ENCODE measurements at regions not wholly inside any gene's neighbourhood (a gene's known extent, or its start where the extent isn't known, plus 50 kb on each side); places are given as distances from the start of the nearest gene placed in this dataset.

DNA sequence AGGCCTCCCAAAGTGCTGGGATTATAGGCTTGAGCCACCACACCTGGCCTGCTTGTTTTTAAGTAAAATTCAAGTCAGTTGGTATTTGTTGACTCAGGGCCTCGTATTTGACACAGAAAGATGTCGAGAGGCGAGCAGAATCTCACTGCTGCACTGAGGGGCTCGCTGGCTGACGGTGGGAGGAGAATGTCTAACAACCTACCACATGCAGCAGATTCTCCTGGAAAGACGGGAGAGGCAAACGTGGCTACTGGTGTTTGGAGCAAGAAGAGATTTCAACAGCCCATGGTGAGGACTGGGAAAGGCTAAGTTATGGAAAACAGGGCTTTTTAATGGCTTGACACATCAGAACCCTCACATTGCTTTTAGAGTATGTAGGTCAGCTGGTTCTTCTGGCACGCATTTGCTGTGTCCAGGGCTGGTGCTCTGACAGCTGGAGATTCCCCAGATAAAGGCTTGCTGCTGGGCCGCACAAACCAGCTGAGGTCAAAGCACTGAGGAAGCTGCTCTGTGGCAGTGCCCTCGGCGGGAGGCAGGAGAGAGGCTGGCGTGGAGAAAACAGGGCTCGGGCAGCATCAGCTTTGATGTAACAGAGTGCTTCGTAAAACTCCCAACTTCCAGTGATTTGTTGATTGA is 84.2 kb upstream of the FRMD1 start:
- TF ChIP-seq CTCF (conservative IDR thresholded peaks at IDR 0.05; ENCODE audit: low read depth, low read length) (no peak), FOS (IDR thresholded peaks at IDR 0.05; ENCODE audit: low read depth, low read length) (no peak), MXI1 (IDR thresholded peaks at IDR 0.05; ENCODE audit: borderline replicate concordance, low read depth, low read length) (no peak), POLR2A (IDR thresholded peaks at IDR 0.05; ENCODE audit: low read depth, low read length) (no peak), BHLHE40 (IDR thresholded peaks at IDR 0.05; ENCODE audit: low read depth, low read length) (no peak)

All from IMR-90 (cell line).